Stimulated activated CD4-positive, alpha-beta T cell treated with anti-CD3 and anti-CD28 coated beads, TNF-alpha, amount 100 ng/mL, for 4 hours (primary cell): ENCODE measurements at regions not wholly inside any gene's neighbourhood (a gene's known extent, or its start where the extent isn't known, plus 50 kb on each side); places are given as distances from the start of the nearest gene placed in this dataset.

Experiments used
- DNase-seq, 3 experiments: peaks; one replicate each; pipeline ENCODE4 v3.0.0-alpha.2; 2020; ENCODE audit warnings: low read depth in 3 of 3

DNA sequence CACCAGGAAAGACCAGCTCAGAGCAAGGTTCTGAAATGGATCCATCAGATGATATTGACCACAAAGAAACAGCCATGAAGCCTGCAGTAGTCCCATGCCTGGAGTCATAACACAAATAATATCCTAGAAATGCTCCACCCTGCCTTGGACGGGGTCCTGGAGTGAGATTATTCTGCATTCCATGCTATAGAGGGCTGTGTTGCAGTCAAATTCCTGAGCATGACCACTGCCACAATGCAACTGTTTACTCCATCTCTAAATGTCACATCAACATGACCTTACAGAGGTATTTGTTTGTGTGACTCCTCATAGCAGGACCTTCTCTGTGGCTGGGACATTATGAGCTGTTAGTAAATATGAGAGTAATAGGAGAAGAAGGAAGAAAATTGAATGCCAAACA is 257.5 kb upstream of the TCF21 start:
- no peak for DNase-seq

DNA sequence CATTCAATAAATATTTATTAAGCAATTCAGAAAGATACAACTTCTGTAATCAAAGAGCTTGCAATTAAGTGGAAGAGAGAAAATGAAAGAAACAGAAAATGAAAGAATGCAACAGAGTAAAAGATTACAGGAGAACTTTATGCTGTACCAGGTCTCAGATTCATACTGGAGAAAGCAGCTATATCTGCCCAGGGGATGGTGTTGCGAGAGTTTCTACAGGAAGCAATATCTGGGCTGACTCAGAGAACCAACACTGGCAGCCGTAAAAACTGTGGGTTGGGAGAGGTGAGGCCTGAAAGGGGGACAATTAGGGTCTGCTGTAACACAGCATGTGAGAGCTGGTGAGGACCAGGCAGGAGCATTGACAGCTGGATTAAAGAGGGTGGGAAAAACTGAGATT is 256.7 kb upstream of the TCF21 start:
- DNase-seq, result no peak

DNA sequence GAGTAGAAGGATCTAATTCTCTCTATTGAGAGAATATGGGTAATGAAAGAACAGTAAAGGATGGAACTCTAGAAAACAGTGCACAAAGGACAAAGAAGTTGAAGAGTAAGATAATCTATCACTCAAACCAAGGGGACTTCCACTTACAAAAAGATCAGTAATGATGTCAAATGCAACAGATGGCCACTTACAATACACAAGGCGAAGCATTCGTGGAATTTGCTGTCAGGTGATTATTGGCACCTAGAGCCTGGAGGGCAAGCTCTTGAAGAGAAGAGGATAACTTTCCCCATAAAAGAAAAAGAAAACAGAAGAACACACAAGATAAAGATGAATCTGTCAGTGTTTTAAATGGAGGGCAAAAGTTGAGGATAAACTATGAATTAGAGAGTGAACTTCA is 256.0 kb upstream of the TCF21 start:
- DNase-seq, result no peak

DNA sequence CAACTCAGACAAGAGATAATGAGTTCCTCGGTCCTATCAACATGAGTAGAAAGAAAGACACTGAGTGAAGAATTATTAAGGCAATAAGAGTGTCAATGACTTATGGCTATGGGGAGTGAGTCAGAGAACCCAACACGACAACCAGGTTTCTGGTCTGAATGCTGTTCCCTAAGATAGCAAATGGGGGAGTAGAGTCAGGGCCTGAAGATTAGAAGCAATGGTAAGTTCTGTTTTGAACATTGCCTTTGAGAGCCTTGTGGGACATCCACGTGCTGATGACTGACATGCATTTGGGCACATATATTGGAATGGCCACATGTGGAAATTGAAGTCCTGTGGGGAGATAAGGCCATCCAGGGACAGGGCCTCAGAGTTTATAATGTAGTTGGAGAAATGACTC is 254.4 kb upstream of the TCF21 start:
- DNase-seq, result no peak

DNA sequence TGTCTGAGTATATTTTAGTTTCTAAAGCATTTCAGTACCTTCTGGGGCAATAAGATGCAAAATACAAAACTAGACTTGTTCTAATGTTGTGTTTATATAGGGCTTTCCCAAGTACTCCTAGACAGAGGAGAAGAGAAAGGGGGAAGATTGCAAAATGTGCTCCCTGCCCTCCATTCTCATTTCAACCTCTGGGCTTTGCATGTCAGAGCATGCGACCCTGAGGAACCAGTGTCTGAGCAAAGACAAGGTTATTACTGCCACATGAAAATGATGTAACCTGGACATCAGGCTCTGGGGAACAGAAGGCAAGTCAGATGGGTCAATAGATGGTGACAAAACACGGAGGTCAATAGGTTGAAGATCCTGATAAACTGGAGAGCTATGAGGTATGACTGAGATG is 253.5 kb upstream of the TCF21 start:
- DNase-seq, result no peak

DNA sequence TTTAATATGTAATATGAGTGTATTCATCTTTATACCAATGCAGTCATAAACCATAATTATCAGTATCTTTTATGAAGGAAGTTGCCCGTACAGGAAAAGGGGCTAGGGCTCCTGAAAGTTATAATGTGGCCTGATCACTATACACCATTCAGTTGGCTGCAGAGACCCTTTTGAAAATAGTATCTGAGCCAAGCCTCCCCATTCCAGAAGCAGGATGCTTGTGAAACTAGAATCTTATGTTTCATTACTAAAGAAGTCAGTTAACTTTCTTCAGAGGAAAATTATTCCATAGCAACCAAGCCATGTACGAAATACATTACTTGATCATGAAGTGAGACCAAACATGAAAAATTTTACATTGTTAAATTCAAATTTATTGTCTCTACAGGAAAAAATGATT is 251.5 kb upstream of the TCF21 start:
- no peak for DNase-seq

DNA sequence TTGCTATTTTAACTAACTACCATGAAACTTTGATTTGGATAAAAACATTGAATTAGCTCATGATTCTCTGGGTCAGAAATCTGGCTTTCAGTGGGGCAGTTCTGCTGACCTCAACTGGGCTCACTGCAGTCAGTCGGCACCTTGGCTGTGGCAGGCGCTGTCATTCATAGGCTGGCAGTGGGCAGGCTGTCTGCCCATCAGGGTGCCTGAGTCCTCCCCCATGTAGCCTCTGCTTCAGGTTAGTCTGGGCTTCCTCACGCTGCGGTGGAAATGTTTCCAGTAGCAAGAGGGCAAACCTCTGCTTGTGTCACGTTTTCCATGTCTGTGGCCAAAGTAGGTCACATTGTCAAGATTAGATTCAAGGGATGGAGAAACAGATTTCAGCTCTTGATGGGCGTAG is 251.0 kb upstream of the TCF21 start:
- no peak for DNase-seq

DNA sequence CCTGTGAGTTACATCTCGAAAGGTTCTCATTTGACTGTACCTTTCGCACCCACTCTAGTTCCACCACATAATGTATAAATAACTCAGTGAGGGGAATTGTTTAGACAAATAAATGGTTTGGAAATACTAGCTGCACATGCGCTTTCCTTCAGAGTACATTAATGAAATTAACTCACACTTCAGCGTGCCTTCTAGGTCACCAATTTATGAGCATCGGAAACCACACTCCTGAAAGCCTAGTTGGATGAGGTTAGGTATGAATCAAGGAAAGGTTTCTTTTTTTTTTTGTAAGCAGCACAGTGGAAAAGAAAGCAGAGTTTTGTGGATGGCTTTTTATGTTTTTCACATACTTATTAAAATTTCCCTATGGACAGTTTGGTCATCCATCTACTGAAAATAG is 247.8 kb upstream of the TCF21 start:
- DNase-seq, result no peak

DNA sequence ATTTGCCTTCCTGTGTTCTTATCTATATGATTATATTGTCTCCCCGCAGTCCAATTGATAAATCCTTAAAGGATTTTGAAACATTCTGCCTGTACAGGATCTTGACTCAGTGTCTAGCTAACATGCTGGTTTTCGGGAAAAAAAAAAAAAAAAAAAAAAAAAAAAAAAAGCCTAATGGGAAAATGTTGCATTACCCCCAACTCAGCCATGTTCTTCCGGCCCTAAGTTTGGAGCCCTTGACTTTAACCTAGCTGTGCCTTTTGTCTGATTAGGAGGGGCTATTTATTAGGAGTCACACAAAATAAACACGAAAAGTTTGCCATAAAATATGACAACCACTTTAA is 244.4 kb upstream of the TCF21 start:
- no peak for DNase-seq

DNA sequence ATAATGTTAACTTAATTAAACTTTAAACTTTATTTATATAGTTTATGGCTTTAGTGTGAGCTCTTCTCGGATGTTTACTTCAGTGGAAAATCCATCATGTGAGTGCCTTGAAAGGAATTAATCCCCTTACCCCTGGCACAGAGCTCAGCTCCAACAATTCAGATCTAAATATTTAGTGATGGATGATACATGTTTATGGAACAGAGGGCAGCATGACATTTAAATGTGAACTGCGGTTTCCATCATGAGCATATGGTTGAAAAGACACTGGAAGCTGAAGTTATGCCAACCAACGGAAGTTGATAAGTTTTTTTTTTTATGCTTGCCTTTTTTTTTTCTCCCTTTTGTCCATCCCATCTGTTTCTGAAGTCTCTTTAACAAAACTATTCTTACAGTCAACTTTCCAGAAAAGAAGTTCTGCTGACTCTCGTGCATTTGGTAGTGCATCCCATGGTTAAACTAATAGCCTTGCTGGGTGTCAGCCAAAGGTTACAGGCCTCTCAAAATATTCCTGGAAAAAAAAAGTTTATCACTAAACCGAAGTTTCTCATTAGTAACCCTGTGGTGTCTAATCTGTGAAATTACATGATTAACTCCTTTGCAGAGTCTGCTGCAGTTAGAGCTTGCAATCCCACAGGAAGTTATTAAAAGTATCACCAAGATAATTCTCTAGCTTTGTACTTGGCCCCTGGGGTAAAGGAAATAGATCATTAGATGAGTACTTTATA is 243.9 kb upstream of the TCF21 start:
- DNase-seq, result no peak

DNA sequence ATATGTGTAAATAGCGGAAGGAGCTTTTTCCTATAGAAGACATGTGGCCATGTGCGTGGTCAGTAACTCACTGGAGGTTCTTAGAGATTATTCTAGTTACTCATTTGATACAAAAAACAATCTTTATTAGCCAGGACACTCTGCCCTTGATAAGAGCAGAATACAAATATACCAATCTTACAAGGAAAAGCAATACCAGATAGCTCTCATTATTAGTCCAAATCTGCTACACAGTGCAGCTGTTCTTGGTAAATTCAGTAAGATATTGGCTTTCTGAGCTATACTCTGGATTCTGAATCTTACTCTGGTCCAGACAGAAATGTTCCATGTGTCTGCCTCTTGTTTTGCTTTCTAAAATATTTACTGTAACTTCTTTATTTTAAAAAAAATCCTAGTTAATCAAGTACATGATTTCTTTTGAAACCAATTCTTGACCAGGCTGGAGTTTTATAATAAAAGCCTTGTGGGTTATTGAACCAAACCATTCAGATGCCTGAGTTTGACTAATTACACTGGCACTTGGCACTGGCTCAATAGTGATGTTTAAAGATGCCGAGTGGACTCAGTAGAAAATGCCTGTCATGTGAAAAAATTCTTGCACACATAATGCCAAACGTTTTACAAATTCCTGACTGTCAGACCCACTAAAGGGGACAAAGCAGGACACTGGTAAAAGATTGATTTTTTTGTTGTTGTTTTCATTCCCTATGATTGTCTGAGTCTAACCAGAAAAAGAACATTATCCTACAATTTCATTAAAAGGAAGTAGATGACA is 242.8 kb upstream of the TCF21 start:
- no peak for DNase-seq

DNA sequence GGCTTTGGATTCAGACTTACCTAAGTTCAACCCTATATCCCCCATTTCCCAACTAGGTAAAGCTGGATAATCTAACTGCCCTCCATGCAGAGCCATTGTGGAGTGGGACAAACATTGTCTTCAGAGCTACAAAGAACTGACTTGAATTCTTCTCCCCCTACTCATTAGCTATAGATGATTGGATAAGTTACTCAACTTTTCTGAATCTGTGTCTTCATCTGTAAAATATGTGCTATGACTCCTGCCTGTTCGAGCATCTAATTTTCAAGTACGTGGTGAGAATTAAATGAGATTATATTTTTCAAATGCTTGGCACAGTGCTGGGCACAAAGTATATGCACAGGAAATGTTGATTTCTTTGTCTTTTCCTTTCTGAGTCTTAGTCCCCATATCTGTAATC is 240.3 kb upstream of the TCF21 start:
- DNase-seq, result no peak

DNA sequence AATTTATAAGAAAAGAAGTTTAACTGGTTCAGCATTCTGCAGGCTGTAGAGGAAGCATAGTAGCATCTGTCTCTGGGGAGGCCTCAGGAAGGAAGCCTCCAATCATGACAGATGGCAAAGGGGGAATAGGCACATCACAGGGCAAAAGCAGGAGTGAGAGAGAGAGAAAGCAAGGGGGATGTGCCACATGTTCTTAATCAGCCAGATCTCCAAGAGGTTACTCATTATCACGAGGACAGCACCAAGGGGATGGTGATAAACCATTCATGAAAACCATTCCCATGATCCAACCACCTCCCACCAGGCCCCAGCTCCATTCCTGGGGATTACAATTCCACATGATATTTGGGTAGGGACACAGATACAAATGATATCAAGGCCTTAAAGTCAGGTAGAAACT is 217.5 kb upstream of the TCF21 start:
- no peak for DNase-seq

DNA sequence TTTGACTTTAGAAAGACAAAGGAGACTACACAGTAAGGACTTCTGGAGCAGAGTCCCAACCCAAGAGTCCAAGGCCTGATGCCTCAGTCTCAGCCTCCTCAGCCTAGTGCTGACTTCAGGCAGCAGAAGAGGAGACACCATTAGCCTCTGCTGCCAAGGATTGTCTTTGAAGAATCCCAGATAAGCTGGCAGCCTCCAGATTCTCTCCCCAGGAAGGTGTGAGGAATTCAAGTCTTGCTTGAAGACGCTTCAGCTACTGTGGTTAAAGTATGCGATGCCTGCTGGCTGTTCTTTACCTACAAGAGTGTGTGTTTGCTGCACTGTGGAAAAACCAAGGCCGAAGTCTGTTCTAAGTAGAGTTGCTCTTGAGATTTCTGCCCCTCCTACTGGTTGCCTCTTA is 215.9 kb upstream of the TCF21 start:
- DNase-seq, result no peak

DNA sequence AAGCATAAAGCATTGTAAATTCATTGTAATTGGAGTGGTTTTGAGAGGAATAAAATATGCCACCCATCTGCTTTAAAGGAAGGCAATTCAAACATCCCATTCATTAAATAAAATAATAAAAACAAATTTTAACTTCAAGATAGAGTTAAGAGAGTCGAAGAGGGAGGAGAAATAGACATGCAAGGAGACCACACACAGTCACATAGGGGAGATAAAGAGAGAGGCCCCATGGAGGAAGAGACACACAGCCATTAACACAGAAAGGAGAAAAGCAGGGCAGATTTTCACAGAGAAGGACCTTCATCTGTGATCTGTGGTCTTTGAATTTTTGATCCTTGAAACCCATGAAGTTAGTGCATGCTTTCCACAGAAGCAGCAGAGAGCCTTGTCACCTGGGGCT is 214.3 kb upstream of the TCF21 start:
- DNase-seq, result no peak

DNA sequence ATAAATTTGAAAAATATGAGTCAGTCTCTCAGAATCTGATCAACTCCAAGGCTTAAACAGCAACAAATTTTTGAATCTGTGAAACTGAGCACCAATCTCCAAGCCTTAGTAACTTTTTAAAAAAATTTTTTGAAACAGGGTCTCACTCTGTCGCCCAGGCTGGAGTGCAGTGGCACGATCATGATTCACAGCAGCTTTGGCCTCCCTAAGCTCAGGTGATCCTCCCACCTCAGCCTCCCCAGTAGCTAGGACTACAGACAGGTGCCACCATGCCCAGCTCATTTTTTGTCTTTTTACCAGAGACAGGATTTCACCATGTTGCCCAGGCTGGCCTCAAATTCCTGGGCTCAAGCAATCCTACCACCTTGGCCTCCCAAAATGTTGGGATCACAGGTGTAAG is 207.9 kb upstream of the TCF21 start:
- DNase-seq, result no peak

DNA sequence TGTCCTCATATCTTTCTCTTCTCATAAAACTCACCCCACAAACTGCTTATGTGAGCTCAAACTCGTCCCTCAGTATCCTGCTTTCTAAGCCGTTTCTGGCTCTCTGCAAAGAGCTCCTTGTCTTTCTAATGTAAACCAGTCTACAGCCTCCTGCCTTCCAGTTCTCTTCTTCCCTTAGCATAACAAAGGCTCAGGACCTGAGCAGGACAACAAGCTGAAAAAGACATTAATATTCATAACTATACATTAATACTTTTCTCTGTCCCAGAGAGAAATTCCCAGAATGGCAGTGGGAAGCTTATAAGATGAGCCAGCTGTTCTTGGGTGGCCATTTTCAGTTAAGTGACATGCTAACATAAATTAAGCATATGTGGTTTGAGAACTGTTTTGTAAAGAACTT is 207.0 kb upstream of the TCF21 start:
- no peak for DNase-seq

DNA sequence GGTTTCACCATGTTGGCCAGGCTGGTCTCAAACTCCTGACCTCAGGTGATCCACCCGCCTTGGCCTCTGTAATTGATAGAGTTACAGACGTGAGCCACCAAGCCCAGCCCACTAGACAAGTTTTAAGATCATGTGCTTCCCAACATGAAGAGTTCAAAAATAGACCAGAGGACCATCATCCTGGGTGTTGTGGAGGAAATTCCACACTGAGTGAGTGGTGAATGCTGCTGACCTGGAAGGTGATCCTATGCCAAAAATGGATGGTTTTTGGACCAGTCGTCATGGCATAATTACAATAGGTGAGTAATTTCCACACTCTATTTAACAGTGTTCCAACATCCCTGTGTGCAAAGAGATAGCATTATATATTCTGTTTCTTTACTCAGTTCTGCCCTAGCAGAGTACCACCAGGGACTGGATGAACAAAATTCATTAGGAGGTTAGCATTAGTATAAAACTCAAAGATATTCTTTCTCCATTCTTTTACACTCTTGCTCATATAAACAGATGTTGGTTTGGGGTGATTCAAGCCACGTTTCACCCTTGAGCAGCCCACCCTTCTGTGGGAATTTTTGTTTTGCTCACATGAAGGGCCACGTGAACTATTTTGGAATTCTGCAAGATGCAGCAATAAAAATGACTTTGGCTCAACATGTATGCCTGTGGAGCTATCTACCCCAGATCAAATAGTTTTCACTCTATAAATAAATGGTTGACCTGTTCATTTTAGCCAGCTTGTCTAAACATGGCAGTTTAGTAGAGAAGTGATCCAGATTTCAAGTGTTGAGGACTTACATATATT is 206.2 kb upstream of the TCF21 start:
- no peak for DNase-seq

DNA sequence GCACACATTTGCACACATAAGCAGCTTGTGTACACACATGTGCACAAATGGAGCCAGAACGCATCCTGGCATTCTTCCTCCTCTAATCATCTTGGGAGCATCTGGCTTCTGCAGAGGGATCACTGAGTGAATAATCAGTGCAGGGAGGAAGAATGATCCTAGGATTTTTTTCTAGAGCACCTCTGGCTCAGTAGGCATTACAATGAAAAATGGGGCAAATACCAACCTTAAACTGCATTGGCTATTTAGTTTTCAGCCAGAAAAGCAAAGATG is 205.7 kb upstream of the TCF21 start:
- no peak for DNase-seq

DNA sequence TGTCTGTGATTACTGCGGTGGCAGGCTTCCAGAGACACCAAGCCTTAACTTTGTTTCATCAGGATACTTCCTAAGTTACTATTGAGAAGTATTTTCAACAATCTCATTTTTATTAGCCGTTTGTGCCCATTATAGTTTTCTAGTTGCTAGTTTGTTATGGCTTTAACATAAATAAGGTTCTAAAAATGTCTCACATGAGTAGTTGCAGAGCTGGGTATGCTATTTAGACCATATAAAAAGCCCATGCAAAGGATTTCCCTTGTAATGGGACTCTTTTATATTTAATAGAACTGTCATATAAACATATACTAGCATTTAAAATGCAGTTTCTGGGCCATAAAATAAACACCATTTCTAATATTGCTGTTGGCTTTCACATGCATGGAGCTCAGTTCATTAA is 205.3 kb upstream of the TCF21 start:
- no peak for DNase-seq

DNA sequence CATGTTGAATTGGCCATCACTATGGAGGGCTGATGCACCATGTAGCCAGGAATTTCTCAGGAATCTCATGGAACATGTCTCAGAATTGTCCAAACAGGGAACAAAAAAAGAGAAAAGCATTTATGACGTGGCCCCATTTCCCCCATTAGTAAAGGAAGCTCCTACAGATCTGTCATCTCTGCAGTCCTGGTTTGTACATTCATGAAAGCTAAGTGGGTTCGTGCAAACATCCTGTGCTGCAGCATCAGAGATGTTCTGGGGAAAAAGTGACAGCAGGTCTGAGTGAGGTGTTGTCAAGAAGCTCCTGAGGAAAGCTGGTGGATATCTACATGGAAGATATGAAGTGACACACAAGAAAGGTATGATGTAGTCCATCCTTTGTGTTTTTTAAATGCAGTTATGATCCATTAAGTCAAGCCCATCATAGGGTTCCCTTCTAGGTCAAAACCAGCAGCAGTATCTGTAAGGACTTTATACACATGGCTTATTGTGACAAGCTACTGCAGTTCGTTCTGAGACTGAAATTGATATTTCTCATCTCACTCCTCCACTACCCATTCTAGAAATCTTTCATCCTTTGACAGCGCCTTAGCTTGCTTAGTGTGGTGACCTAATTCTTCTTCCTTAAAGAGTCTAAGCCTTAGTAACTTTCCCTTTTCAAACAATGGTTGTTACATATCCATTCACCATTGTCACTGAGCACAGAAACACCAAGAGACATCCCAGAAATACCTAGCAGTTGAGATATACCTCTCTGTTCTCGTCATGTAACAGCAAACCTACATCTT is 200.0 kb upstream of the TCF21 start:
- DNase-seq, result no peak

DNA sequence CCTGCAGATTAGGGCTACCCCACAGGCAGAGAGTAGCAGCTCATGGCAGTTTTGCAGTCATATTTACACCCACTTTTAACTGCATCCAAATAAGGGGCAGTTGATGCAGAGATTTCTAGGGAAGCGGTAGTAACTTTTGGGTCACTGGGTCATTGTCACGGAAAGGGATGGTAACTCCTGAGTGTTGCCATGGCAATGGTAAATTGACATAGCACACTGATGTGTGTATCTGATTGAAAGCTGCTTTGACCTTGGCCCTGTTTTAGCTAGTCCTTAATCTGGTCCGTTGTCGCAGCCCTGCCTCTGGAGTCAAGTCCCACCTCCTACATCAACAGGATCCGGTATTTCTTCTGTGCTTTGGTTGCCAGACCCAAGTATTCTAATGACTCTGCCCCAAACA is 199.1 kb upstream of the TCF21 start:
- DNase-seq, result no peak
